HCT116 (cell line): ENCODE measurements at regions not wholly inside any gene's neighbourhood (a gene's known extent, or its start where the extent isn't known, plus 50 kb on each side); places are given as distances from the start of the nearest gene placed in this dataset.

Experiments
- ATAC-seq: fragments of 200-7000 bp; cut with Tn5 transposase; 2 replicates; pipeline ENCODE4 v1.9.1; 2020; ENCODE audit warnings: mild to moderate bottlenecking, moderate library complexity
- BruUV-seq: library from RNA; stranded (reverse); fragments of 400-500 nt; replicated peaks from 2 replicates; lab custom pipeline; 2021; lab: Mats Ljungman, UMichigan
- CTCF ChIA-PET: fragments of 300-600 bp; sonication (Branson Sonifier 250); formaldehyde crosslinking; loops from one replicate; lab custom pipeline; 2021; ENCODE audit warnings: antibody characterized with exemption; lab: Charles Lee
- POLR2A ChIA-PET: fragments of 300-600, 350-600 bp; sonication (Branson Sonifier 250); formaldehyde crosslinking; loops from one replicate; lab custom pipeline; 2021; ENCODE audit warnings: antibody characterized with exemption; lab: Charles Lee
- RAD21 ChIA-PET, 2 experiments: fragments of 300-600 bp; sonication (Branson Sonifier 250); formaldehyde crosslinking; loops; one replicate each; lab custom pipeline; 2023; ENCODE audit warnings: low total read pairs in 2 of 2; ENCODE audit not compliant: uncharacterized antibody in 2 of 2, unreplicated experiment in 2 of 2, low non-redundant PET in 1 of 2; lab: Charles Lee
- DNase-seq: peaks from one replicate; pipeline ENCODE4 v3.0.0-alpha.2; 2010; ENCODE audit warnings: low read depth, low spot score
- H2AFZ ChIP-seq: fragments of 200-600 bp; shearing (Covaris generic), sonication (generic); 2 replicates; pipeline ENCODE4 v1.6.1; 2017; ENCODE audit warnings: low read depth, mixed run types, mixed read lengths, antibody characterized with exemption, low read length; ENCODE audit not compliant: poor library complexity, severe bottlenecking
- H3K27ac ChIP-seq: 2 replicates; pipeline ENCODE4 v1.5.1; 2012; ENCODE audit warnings: low read depth, low read length
- H3K27me3 ChIP-seq: fragments of 200-600 bp; sonication (generic); 2 replicates; pipeline ENCODE4 v1.6.1; 2016; ENCODE audit warnings: mixed run types, low read length, mixed read lengths; ENCODE audit not compliant: insufficient read depth
- H3K36me3 ChIP-seq, 2 experiments: fragments of 200-500 bp in 1 of 2; fragments of 200-600 bp in 1 of 2; sonication (Bioruptor generic) in 1 of 2; sonication (generic) in 1 of 2; 2 replicates each; pipeline versions ENCODE4 v1.5.1 to v1.6.1; 2014 to 2016; ENCODE audit warnings: low read length in 2 of 2, inconsistent platforms in 1 of 2, mixed read lengths in 1 of 2, mixed run types in 1 of 2; ENCODE audit not compliant: insufficient read depth in 2 of 2, control insufficient read depth in 1 of 2
- H3K4me1 ChIP-seq, 2 experiments: fragments of 200-600 bp in 1 of 2; sonication (generic) in 1 of 2; 2 replicates each; pipeline versions ENCODE4 v1.5.1 to v1.6.1; 2012 to 2017; ENCODE audit warnings: low read length in 2 of 2, inconsistent platforms in 1 of 2, mild to moderate bottlenecking in 1 of 2, mixed read lengths in 1 of 2, mixed run types in 1 of 2, moderate library complexity in 1 of 2; ENCODE audit not compliant: insufficient read depth in 2 of 2, control insufficient read depth in 1 of 2
- H3K4me2 ChIP-seq: fragments of 200-600 bp; sonication (generic); 2 replicates; pipeline ENCODE4 v1.6.1; 2017; ENCODE audit warnings: mixed run types, low read length, mixed read lengths
- H3K4me3 ChIP-seq, 2 experiments: fragments of 200-600 bp in 1 of 2; sonication (generic) in 1 of 2; replicated peaks in 1 of 2; 2 replicates each; pipeline ENCODE4 v1.5.1; 2011 to 2016; ENCODE audit warnings: low read length in 2 of 2, control low read depth in 1 of 2, low read depth in 1 of 2, mild to moderate bottlenecking in 1 of 2, mixed read lengths in 1 of 2, mixed run types in 1 of 2
- H3K79me2 ChIP-seq: fragments of 200-600 bp; sonication (generic); 2 replicates; pipeline ENCODE4 v1.6.1; 2017; ENCODE audit warnings: mild to moderate bottlenecking, mixed run types, low read length, moderate library complexity, mixed read lengths; ENCODE audit not compliant: insufficient read depth
- H3K9ac ChIP-seq: fragments of 200-600 bp; sonication (generic); 2 replicates; pipeline ENCODE4 v1.6.1; 2016; ENCODE audit warnings: low read length, mixed read lengths
- H3K9me2 ChIP-seq: fragments of 200-600 bp; sonication (generic), shearing (Covaris generic); 2 replicates; pipeline ENCODE4 v1.6.1; 2017; ENCODE audit warnings: mixed run types, mild to moderate bottlenecking, moderate library complexity; ENCODE audit not compliant: insufficient read depth
- H3K9me3 ChIP-seq, 2 experiments: fragments of 200-500 bp in 1 of 2; fragments of 200-600 bp in 1 of 2; sonication (Bioruptor generic) in 1 of 2; sonication (generic) in 1 of 2; 2 replicates each; pipeline ENCODE4 v1.6.1; 2014 to 2017; ENCODE audit warnings: low read length in 2 of 2, mixed read lengths in 2 of 2, inconsistent platforms in 1 of 2, low read depth in 1 of 2, mild to moderate bottlenecking in 1 of 2, mixed run types in 1 of 2, moderate library complexity in 1 of 2; ENCODE audit not compliant: control insufficient read depth in 1 of 2, insufficient read depth in 1 of 2
- H4K20me1 ChIP-seq: fragments of 200-600 bp; sonication (generic), shearing (Covaris generic); 2 replicates; pipeline ENCODE4 v1.6.1; 2017; ENCODE audit warnings: mixed run types, mild to moderate bottlenecking, moderate library complexity; ENCODE audit not compliant: insufficient read depth
- ATF3 ChIP-seq: IDR thresholded peaks from 2 replicates; pipeline ENCODE4 v1.6.1; 2012
- CTCF ChIP-seq, 3 experiments: fragments of 200-600 bp in 1 of 3; sonication (generic) in 1 of 3; IDR thresholded peaks in 2 of 3; conservative IDR thresholded peaks in 1 of 3; 2 replicates each; pipeline ENCODE4 v1.5.1; 2012 to 2017; ENCODE audit warnings: low read depth in 2 of 3, low read length in 2 of 3, antibody characterized with exemption in 1 of 3, borderline replicate concordance in 1 of 3, control low read depth in 1 of 3, mild to moderate bottlenecking in 1 of 3, mixed read lengths in 1 of 3, mixed run types in 1 of 3, moderate library complexity in 1 of 3; ENCODE audit not compliant: insufficient read depth in 1 of 3
- EZH2 ChIP-seq: fragments of 200-600 bp; sonication (generic); IDR thresholded peaks from 2 replicates; pipeline ENCODE4 v1.6.1; 2017; ENCODE audit warnings: antibody characterized with exemption, mixed run types
- JUND ChIP-seq: IDR thresholded peaks from 2 replicates; pipeline ENCODE4 v1.6.1; 2012
- MAX ChIP-seq: IDR thresholded peaks from 2 replicates; pipeline ENCODE4 v1.6.1; 2012
- POLR2A ChIP-seq: IDR thresholded peaks from 2 replicates; pipeline ENCODE4 v1.7.0; 2011; ENCODE audit warnings: borderline replicate concordance; ENCODE audit not compliant: insufficient read depth, insufficient read length; ENCODE audit errors: extremely low read depth
- POLR2AphosphoS5 ChIP-seq: IDR thresholded peaks from 2 replicates; pipeline ENCODE4 v1.6.1; 2011; ENCODE audit warnings: mild to moderate bottlenecking, low read depth, low read length, moderate library complexity
- RAD21 ChIP-seq: IDR thresholded peaks from 2 replicates; pipeline ENCODE4 v1.6.1; 2012; ENCODE audit warnings: low read depth, mild to moderate bottlenecking
- ZFX ChIP-seq: fragments of 450-650 bp; IDR thresholded peaks from 2 replicates; pipeline ENCODE4 v1.6.1; 2017
- ZNF274 ChIP-seq: fragments of 200-500 bp; sonication (Bioruptor generic); IDR thresholded peaks from 2 replicates; pipeline ENCODE4 v1.6.1; 2014; ENCODE audit warnings: mild to moderate bottlenecking, low read depth, low read length, inconsistent platforms
- intact Hi-C: fragments of 100-400 bp; cut with micrococcal nuclease; formaldehyde crosslinking; loops from 2 replicates; pipeline ENCODE4 v1.10.0; 2022

- ATAC-seq, result no peak
- no peak for TF ChIP-seq EZH2
- TF ChIP-seq CTCF (IDR thresholded peaks at IDR 0.05 in 2 of 3, conservative IDR thresholded peaks at IDR 0.05 in 1 of 3; ENCODE audit: borderline replicate concordance in 1 of 3, insufficient read depth in 1 of 3, low read depth in 2 of 3, low read length in 2 of 3), result no peak
- no peak for TF ChIP-seq RAD21
- no peak for TF ChIP-seq POLR2AphosphoS5
- no peak for TF ChIP-seq ZFX
- no peak for TF ChIP-seq JUND
- TF ChIP-seq ATF3, result no peak
- TF ChIP-seq MAX, result no peak
- TF ChIP-seq ZNF274, result no peak
- TF ChIP-seq POLR2A, result no peak
- TF ChIP-seq, all 23 proteins: peak for 0
- Histone ChIP-seq H3K9ac (no peak overlapping the region), H2AFZ (no peak overlapping the region), H3K4me3 (no peak overlapping the region), H3K9me2 (no peaks in the 10 kb centered on the region), H3K4me2 (no peak overlapping the region), H3K27me3 (peaks cover 13% of the 10 kb centered on the region; the same call in 1 of the 2 replicates), H3K4me1 (no peaks in the 10 kb centered on the region), H4K20me1 (no peaks in the 10 kb centered on the region), H3K27ac (no peak overlapping the region), H3K9me3 (no peaks in the 10 kb centered on the region), H3K79me2 (no peaks in the 10 kb centered on the region), H3K36me3 (no peaks in the 10 kb centered on the region)
- RAD21 ChIA-PET, result no interaction called here
- no TSS peak for BruUV-seq
- intact Hi-C loops, result no loop called here
- DNase-seq, result no peak
- POLR2A ChIA-PET, result no interaction called here
- CTCF ChIA-PET, result no interaction called here
Measured at GRCh38 chr9:19682397-19682796, 106.4 kb downstream of the SLC24A2 start.
